ENCODE measurements at regions not wholly inside any gene's neighbourhood (a gene's known extent, or its start where the extent isn't known, plus 50 kb on each side); places are given as distances from the start of the nearest gene placed in this dataset.
A peak's percentile ranks its signal among the peaks of the same experiment; 100 is the strongest.

GRCh38 chr2:14941151-14941631, 308.7 kb downstream of the LRATD1 start:
- no peaks in the 10 kb centered on the region for H3K4me1 ChIP-seq (ENCODE audit: insufficient read depth, low read length, severe bottlenecking)
- H3K4me3 ChIP-seq (ENCODE audit: low read depth, low read length, poor library complexity, severe bottlenecking): no peak overlapping the region
- no peak overlapping the region for H3K9ac ChIP-seq (ENCODE audit: low read length)
- H3K36me3 ChIP-seq (ENCODE audit: insufficient read depth, low read length): no peaks in the 10 kb centered on the region
- H3K79me2 ChIP-seq (ENCODE audit: insufficient read depth, low read length): no peaks in the 10 kb centered on the region
- no peaks in the 10 kb centered on the region for H3K9me2 ChIP-seq (ENCODE audit: low read depth, low read length)
- H2AFZ ChIP-seq (ENCODE audit: low read length): no peak overlapping the region
- TF ChIP-seq CTCF (IDR thresholded peaks at IDR 0.05; ENCODE audit: low read length) (no peak), EZH2 (IDR thresholded peaks at IDR 0.05; ENCODE audit: borderline replicate concordance, low read length) (no peak)
- no peak overlapping the region for H3K27ac ChIP-seq (ENCODE audit: low read depth, low read length, poor library complexity, severe bottlenecking)
- H4K20me1 ChIP-seq (ENCODE audit: insufficient read depth, low read length): no peaks in the 10 kb centered on the region
- H3K9me3 ChIP-seq (ENCODE audit: low read length): no peaks in the 10 kb centered on the region
- no peaks in the 10 kb centered on the region for H3F3A ChIP-seq (ENCODE audit: insufficient read depth, low read length)
- H3K4me2 ChIP-seq (ENCODE audit: low read length): no peak overlapping the region
- no peaks in the 10 kb centered on the region for H3K27me3 ChIP-seq (ENCODE audit: insufficient read depth, low read length)

DNA sequence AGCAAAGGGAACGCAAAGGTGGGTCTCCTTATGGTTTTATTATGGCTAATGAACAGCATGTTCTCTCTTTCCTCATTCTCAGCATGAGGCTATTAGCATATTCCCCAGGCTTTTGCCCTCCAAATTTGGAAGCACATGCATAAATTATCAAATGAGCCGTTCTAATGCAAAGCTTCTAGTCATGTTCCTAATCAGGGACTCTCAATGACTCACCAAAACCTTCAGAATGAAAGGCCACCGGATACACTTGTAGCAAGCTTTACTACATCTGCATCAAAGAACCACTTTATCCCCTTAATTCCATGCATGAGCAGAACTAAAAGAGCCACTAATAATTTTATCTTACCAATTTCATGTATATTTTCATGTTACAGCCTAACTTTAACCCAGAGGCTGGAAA, 310.5 kb downstream of the LRATD1 start:
- H4K20me1 ChIP-seq (ENCODE audit: insufficient read depth, low read length): no peaks in the 10 kb centered on the region
- no peak overlapping the region for H3K4me3 ChIP-seq (ENCODE audit: low read depth, low read length, poor library complexity, severe bottlenecking)
- no peak overlapping the region for H3K9ac ChIP-seq (ENCODE audit: low read length)
- H3K9me2 ChIP-seq (ENCODE audit: low read depth, low read length): no peaks in the 10 kb centered on the region
- no peak overlapping the region for H3K27ac ChIP-seq (ENCODE audit: low read depth, low read length, poor library complexity, severe bottlenecking)
- no peaks in the 10 kb centered on the region for H3K79me2 ChIP-seq (ENCODE audit: insufficient read depth, low read length)
- no peak for TF ChIP-seq CTCF (IDR thresholded peaks at IDR 0.05; ENCODE audit: low read length)
- no peak for TF ChIP-seq EZH2 (IDR thresholded peaks at IDR 0.05; ENCODE audit: borderline replicate concordance, low read length)
- no peaks in the 10 kb centered on the region for H3K27me3 ChIP-seq (ENCODE audit: insufficient read depth, low read length)
- no peaks in the 10 kb centered on the region for H3K9me3 ChIP-seq (ENCODE audit: low read length)
- H3F3A ChIP-seq (ENCODE audit: insufficient read depth, low read length): no peaks in the 10 kb centered on the region
- H2AFZ ChIP-seq (ENCODE audit: low read length): no peak overlapping the region
- no peaks in the 10 kb centered on the region for H3K36me3 ChIP-seq (ENCODE audit: insufficient read depth, low read length)
- no peaks in the 10 kb centered on the region for H3K4me1 ChIP-seq (ENCODE audit: insufficient read depth, low read length, severe bottlenecking)
- H3K4me2 ChIP-seq (ENCODE audit: low read length): no peak overlapping the region

DNA sequence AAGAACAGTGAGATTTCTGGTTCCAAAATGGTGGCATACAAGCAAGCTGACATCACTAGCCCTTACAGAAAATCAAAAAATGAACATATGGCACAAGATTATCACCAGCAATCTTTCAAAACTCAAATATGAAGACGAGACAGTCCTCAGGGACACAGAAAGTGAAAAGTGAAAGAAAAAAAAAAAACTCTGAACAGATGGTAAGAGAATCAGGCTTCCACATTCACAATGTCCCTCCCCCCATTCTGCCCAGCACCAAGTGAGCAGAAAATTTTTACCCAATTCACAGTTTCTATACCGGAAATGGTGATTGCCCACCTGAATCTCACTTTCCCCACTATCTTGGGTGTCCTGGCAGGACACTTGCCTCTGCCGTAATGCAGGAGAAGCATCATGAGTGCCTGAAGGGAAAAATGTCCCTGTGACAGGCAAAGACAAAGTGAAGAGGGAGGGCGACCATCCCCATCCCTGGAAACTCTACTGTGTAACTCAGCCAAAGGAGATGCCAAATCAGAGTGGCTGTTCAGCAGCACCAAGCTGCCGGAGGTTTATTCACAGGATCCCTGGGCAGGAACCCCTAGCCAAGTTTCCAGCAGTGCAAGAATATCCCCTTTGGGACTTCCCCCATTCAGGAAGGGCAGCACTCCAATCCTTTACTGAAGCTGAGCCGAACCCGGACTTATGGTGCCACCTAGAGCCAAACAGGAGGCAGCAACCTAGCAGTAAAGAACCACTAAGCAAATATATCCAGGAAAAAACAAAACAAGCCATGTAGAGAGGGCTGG, 312.2 kb downstream of the LRATD1 start:
- TF ChIP-seq EZH2 (IDR thresholded peaks at IDR 0.05; ENCODE audit: borderline replicate concordance, low read length): no peak
- TF ChIP-seq CTCF (IDR thresholded peaks at IDR 0.05; ENCODE audit: low read length): peak; percentile 63
- Histone ChIP-seq H4K20me1 (ENCODE audit: insufficient read depth, low read length) (no peaks in the 10 kb centered on the region), H3K4me1 (ENCODE audit: insufficient read depth, low read length, severe bottlenecking) (no peaks in the 10 kb centered on the region), H3K9me3 (ENCODE audit: low read length) (no peaks in the 10 kb centered on the region), H2AFZ (ENCODE audit: low read length) (no peak overlapping the region), H3K9ac (ENCODE audit: low read length) (no peak overlapping the region), H3K4me2 (ENCODE audit: low read length) (no peak overlapping the region), H3K27me3 (ENCODE audit: insufficient read depth, low read length) (no peaks in the 10 kb centered on the region), H3K4me3 (ENCODE audit: low read depth, low read length, poor library complexity, severe bottlenecking) (no peak overlapping the region), H3F3A (ENCODE audit: insufficient read depth, low read length) (no peaks in the 10 kb centered on the region), H3K36me3 (ENCODE audit: insufficient read depth, low read length) (no peaks in the 10 kb centered on the region), H3K9me2 (ENCODE audit: low read depth, low read length) (no peaks in the 10 kb centered on the region), H3K27ac (ENCODE audit: low read depth, low read length, poor library complexity, severe bottlenecking) (no peak overlapping the region), H3K79me2 (ENCODE audit: insufficient read depth, low read length) (no peaks in the 10 kb centered on the region)

All from OCI-LY1 (cell line).